ENCODE measurements at regions not wholly inside any gene's neighbourhood (a gene's known extent, or its start where the extent isn't known, plus 50 kb on each side); places are given as distances from the start of the nearest gene placed in this dataset.

GRCh38 chr11:80188076-80188627 is 747.3 kb upstream of the TENM4 start:
- 0% methylated on average over 2 of the region's 2 CpGs for WGBS (ENCODE audit: low lambda C conversion rate)
- DNase-seq (ENCODE audit: low spot score) (no peak), FAIRE-seq (no peak), ATAC-seq (no peak)
- intact Hi-C loops (cut with micrococcal nuclease; ENCODE audit: unreplicated experiment) = no loop called here
- Histone ChIP-seq H3K9ac (ENCODE audit: insufficient read depth, low read depth, low read length) (no peak overlapping the region), H3K4me1 (ENCODE audit: insufficient read depth, low read length) (no peaks in the 10 kb centered on the region), H3K4me2 (ENCODE audit: low read depth, low read length) (no peak overlapping the region), H2AFZ (ENCODE audit: low read length) (no peak overlapping the region), H3K27me3 (ENCODE audit: control insufficient read depth in 1 of 2, insufficient read depth in 2 of 2, low read length in 2 of 2) (no peaks in the 10 kb centered on the region; a peak in 1 of 5 replicates), H3K36me3 (replicated peaks in 1 of 2; ENCODE audit: control insufficient read depth in 1 of 2, insufficient read depth in 2 of 2, low read length in 2 of 2) (no peaks in the 10 kb centered on the region), H3K9me3 (ENCODE audit: low read length) (no peaks in the 10 kb centered on the region), H4K20me1 (ENCODE audit: insufficient read depth, low read length) (no peaks in the 10 kb centered on the region), H3K27ac (ENCODE audit: extremely low read length, insufficient read depth, low read length) (no peak overlapping the region), H3K4me3 (replicated peaks in 1 of 3; ENCODE audit: insufficient read depth in 1 of 3, low read depth in 2 of 3, low read length in 3 of 3) (no peak overlapping the region), H3K79me2 (ENCODE audit: insufficient read depth, low read length) (no peaks in the 10 kb centered on the region)
- ChIA-PET POLR2A (no interaction called here), CTCF (ENCODE audit: low intra/inter-chr PET ratio, low total read pairs) (no interaction called here)
- BruUV-seq (replicated peaks) = no TSS peak
- in situ Hi-C loops (cut with HindIII; ENCODE audit: extremely low pct_ligation_motif_present, low pct_unique_long_range_greater_than_20kb) = no loop called here
- no peak for TF ChIP-seq ZBTB14 (CRISPR knock-in tag; IDR thresholded peaks at IDR 0.05)

- H3K79me2 ChIP-seq (ENCODE audit: insufficient read depth, low read length) = no peaks in the 10 kb centered on the region
- POLR2A ChIA-PET = no interaction called here
- H3K27ac ChIP-seq (ENCODE audit: extremely low read length, insufficient read depth, low read length) = no peak overlapping the region
- intact Hi-C loops (cut with micrococcal nuclease; ENCODE audit: unreplicated experiment) = no loop called here
- CTCF ChIA-PET (ENCODE audit: low intra/inter-chr PET ratio, low total read pairs) = no interaction called here
- no peak for FAIRE-seq
- no peak for ATAC-seq
- H3K4me1 ChIP-seq (ENCODE audit: insufficient read depth, low read length) = no peaks in the 10 kb centered on the region
- no peaks in the 10 kb centered on the region for H4K20me1 ChIP-seq (ENCODE audit: insufficient read depth, low read length)
- H3K27me3 ChIP-seq (ENCODE audit: control insufficient read depth in 1 of 2, insufficient read depth in 2 of 2, low read length in 2 of 2) = no peaks in the 10 kb centered on the region
- no TSS peak for BruUV-seq (replicated peaks)
- no peak overlapping the region for H2AFZ ChIP-seq (ENCODE audit: low read length)
- H3K4me2 ChIP-seq (ENCODE audit: low read depth, low read length) = no peak overlapping the region
- no peak overlapping the region for H3K9ac ChIP-seq (ENCODE audit: insufficient read depth, low read depth, low read length)
- TF ChIP-seq KMT2A (CRISPR knock-in tag; IDR thresholded peaks at IDR 0.05) = no peak
- TF ChIP-seq TEAD2 (CRISPR knock-in tag; IDR thresholded peaks at IDR 0.05) = no peak
- TF ChIP-seq YEATS4 (CRISPR knock-in tag; IDR thresholded peaks at IDR 0.05; ENCODE audit: borderline replicate concordance) = no peak
- no peak overlapping the region for H3K4me3 ChIP-seq (replicated peaks in 1 of 3; ENCODE audit: insufficient read depth in 1 of 3, low read depth in 2 of 3, low read length in 3 of 3)
- WGBS (ENCODE audit: low lambda C conversion rate) = 2% methylated on average over 3 of the region's 3 CpGs
- DNase-seq (ENCODE audit: low spot score) = no peak
- H3K36me3 ChIP-seq (replicated peaks in 1 of 2; ENCODE audit: control insufficient read depth in 1 of 2, insufficient read depth in 2 of 2, low read length in 2 of 2) = no peaks in the 10 kb centered on the region
- H3K9me3 ChIP-seq (ENCODE audit: low read length) = no peaks in the 10 kb centered on the region
- in situ Hi-C loops (cut with HindIII; ENCODE audit: extremely low pct_ligation_motif_present, low pct_unique_long_range_greater_than_20kb) = no loop called here
These were observed 745.9 kb upstream of the TENM4 start for GRCh38 chr11:80186692-80187091.
